ENCODE measurements at regions not wholly inside any gene's neighbourhood (a gene's known extent, or its start where the extent isn't known, plus 50 kb on each side); places are given as distances from the start of the nearest gene placed in this dataset.
A peak's percentile ranks its signal among the peaks of the same experiment; 100 is the strongest.

GRCh38 chr6:23308166-23308565 is 738.8 kb downstream of the HDGFL1 start:
- no peak for DNase-seq (ENCODE audit: low read depth)

- DNase-seq (ENCODE audit: low read depth) = no peak
These were observed 741.8 kb downstream of the HDGFL1 start for GRCh38 chr6:23311211-23311610.

GRCh38 chr6:23316131-23316530 is 746.8 kb downstream of the HDGFL1 start:
- no peak for DNase-seq (ENCODE audit: low read depth)

DNA sequence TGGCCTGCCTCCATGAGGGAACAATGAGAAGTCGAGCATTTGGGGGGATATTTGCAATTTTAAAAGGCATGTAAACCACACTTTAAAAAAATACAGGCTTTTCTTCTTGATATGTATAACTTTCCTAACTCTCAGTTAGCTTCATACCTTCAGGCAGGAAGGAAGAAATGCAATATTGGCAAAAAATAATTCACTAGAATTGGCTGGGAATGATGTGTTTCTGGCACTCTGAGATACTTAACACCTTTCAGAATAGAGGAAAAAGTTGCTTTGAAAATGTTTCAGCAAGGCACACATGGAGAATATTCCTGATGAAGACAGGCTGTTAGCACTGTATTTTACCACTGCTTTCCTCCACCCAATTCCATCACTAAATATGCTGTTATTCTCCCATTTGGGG is 747.6 kb downstream of the HDGFL1 start:
- DNase-seq (ENCODE audit: low read depth) = no peak

DNA sequence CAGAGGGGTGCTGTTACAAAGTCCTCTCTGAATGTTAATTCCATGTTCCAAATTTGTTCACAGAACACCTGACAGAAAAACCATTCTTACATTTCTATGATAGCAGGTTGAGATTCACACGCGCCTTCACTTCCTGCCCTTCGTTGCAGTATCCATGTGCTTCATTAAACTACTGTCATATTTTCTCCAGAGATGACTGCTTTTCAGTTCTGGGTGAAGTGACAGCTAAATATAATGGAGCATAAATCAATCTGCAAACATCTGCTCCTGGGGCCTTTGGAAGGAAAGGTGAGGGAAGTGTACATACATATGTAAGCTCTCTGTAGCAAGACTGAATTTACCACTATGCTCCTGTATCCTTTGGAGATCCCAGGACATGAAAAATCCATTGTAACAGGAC is 750.2 kb downstream of the HDGFL1 start:
- no peak for DNase-seq (ENCODE audit: low read depth)

DNA sequence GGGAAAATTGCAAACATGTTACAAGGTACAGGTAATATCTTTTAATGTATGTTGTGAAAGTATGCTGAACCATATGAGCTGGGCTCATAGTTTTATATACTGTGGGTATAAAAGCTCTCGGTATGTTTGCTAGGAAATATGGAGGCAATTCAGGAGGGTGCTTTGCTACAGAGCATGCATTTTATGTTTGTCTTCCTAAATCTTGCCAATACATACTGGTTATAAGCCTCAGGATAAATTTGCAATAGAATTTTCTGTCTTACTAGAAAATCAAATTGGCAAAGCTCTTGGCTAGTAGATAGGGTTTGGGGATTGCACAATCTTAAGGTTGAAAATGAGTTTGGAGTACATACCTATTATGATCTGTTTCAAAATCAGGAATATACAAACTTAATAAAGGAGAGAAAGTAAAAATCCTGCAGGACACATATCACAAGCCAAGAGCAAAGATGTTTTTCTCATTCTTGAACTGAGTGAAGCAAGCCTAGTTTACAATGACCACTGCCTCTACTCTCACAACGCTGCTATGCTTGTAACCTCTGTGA is 751.2 kb downstream of the HDGFL1 start:
- DNase-seq (ENCODE audit: low read depth) = no peak

- DNase-seq (ENCODE audit: low read depth) = no peak
These were observed 754.5 kb downstream of the HDGFL1 start for GRCh38 chr6:23323897-23324296.

DNA sequence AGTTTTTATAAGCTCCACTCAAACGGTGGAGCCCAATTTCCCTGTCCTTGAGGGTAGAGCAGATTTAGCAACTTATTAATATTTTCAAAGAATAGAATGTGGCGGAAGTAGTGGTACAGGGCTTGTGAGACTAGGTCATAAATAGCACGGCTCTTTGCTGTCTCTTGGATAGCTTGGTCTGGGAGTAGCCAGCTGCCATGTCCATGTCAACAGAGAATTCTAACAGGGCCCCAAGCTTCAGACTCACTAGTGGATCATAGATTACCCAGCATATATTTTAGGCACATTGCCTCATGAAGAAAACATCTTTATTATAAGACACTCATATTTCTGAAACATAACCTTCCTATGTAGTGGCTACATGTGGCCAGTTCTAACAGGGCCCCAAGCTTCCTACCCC is 755.7 kb downstream of the HDGFL1 start:
- DNase-seq (ENCODE audit: low read depth) = no peak

DNA sequence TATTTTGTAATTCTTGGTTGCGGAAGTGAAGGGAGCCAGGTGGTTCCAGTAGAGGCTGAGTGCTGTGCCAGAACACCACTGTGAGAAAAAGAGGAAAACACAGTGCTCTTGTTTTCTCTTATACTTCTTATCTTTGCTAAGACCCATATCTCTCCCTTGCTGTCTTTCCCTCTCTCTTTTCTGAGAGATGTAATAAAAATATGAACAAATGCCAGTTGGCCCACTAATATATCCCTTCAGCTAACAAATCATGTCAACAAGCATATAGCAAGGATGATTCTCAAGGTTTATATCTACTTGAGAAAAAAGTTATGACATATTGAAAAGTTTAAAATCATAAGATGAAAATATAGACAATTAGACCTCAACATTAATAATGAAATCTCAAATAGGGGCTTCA is 758.3 kb downstream of the HDGFL1 start:
- no peak for DNase-seq (ENCODE audit: low read depth)

DNA sequence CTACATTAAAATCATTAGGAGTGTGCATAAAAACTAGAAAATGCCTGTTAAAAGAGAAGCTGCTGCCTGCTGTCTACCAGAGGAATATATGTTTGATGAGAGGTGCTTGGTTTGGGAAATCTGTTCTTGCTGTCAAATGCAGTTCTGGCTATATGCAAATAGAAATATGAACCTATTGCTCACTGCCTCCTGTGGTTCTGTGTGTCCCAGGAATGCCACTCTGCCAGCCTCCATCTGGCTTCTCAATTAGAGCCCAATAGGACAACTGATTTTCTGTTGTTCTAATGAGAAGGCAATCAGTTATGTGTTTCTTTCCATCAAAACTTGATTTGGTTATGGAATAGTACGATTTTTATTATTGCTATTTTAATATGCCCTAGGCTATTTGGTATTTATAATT is 759.7 kb downstream of the HDGFL1 start:
- no peak for DNase-seq (ENCODE audit: low read depth)

GRCh38 chr6:23330632-23331031 is 761.3 kb downstream of the HDGFL1 start:
- DNase-seq (ENCODE audit: low read depth) = no peak

DNA sequence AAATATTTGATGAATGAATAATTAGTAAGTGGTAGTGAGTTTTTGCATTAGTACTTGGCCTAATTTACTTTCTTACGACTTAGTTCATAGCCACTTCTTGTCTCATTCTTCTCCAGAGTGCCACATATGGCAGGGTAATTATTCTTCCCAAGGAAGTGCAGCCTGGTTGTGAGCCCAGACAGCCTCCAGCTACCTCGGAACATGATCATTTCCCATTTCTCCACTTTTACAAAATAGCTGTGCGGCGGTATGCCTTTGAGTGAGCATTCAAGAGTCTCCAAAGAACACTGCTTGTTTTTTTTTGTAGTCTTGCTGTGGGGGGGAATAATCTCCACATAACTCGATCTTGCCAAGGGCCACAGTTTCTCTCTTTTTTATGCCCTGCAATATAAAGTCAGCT is 765.0 kb downstream of the HDGFL1 start:
- DNase-seq (ENCODE audit: low read depth) = no peak

GRCh38 chr6:23335894-23336293 is 766.5 kb downstream of the HDGFL1 start:
- no peak for DNase-seq (ENCODE audit: low read depth)

DNA sequence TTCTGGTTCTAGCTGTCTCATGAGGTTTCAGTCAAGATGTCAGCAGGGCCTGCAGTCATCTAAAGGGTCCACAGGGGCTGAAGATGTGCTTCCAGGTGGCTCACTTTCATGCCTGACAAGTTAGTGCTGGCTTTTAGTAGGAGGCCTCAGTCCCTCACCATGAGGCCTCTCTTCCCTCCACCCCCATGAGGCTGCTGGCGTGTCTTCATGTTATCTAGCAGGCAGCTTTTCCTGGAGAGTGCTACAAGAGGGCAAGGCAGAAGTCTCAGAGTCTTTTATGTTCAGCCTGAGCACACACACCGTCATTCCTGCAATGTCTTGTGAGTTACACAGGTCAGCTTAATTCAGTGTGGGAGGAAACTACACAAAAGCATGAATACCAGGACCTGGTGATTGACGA is 769.9 kb downstream of the HDGFL1 start:
- DNase-seq (ENCODE audit: low read depth) = no peak

GRCh38 chr6:23340271-23340670 is 770.9 kb downstream of the HDGFL1 start:
- no peak for DNase-seq (ENCODE audit: low read depth)

DNA sequence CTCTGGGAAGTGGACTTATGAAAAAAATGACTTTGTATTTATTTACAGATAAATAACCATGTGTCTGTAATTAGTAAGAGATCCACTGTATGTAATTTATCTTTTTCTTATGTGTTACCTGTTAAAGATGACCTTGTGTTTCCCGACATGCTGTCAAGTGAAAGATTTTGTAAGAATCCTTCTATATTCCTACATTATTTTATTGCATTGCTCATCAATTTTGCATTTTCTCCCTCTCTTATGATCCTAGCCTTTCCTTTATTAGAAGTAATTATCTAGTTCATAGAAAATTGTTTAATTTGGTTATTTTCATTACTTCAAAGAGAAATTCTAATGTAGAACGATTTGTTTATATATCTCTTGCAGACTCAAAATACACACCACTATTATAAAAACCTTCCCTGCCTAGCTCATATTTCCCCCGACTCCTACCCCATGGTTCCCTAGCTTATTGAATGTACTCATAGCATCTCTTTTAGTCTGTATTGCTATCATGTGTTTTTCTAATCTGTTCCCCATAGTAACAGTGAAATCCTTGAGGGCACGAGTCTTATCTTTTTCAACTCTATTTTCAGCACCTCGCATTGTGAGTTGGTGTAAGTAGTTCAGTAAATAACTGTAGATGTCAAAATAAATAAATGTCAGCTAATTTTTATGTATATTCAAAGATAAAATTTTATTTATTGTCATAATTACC is 774.4 kb downstream of the HDGFL1 start:
- no peak for DNase-seq (ENCODE audit: low read depth)

DNA sequence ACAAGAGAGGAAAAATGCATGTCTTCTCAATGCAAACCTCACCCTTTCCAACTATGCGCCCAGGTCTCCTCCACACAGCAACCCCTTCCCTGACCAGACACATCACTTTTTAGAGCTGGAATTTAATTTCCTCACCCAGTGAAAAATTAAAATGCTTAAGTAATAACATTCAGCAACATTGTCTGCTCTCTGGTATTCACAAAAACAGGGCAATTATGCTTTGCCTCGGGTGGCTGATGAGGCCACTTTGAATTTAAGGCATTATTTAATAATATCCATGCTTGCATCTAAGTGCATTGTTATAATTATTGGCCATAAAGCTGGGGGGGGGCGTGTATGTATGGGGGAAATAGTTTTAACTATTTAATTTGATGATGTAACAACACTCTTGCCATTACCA is 777.8 kb upstream of the NRSN1 start:
- DNase-seq (ENCODE audit: low read depth) = no peak

- DNase-seq (ENCODE audit: low read depth) = peak; percentile 62
These were observed 776.4 kb upstream of the NRSN1 start for GRCh38 chr6:23349521-23350147.

DNA sequence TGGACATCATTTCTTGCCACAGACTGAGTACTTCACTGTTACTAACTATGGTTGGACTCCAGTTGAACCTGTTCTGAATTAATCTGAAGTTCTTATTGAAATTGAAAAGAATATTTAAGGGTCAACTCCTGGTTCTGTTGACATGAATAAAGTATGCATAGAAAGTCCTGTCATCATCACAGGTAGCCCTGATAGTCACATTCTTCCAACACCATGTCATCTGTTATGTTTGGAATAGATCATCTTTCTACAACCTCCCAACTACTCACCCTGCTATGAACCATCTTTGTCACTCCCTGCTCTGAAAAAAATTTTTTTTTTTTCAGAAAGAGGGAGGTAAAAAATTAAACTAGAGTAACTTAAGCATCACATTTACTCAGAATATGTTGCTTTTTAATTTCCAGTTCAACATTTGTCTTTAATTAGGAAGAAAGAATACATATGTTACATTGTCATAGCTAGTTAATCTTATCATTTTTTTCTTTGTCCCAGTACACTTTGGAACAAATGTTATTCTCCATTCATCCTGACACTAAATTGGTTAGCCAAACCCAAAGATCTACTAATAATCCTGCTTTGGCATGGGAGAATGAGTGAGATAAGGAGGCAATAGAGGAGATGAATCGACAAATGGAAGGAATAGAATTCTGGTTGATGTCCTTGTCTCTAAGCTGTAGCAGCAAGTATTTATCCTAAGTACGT is 775.1 kb upstream of the NRSN1 start:
- no peak for DNase-seq (ENCODE audit: low read depth)

DNA sequence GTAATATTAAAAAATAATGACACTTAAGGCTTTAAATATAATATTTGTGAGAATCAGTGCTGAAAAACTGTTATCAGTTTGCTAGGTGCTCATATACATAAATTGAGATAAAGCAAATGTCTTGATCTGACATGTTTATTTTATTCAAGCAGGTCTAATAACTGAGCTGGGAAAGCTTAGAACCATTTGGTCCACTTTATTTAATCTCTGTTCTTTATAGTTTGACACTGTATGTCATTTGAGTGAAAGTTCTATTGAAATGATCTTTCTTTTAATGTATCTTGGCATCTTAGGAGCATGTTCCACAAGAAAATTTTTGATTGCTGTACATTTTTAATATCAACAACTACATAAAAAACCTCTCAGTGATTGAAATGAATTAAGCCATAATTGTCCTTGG is 772.0 kb upstream of the NRSN1 start:
- DNase-seq (ENCODE audit: low read depth) = no peak

GRCh38 chr6:23357185-23357766 is 768.7 kb upstream of the NRSN1 start:
- no peak for DNase-seq (ENCODE audit: low read depth)

GRCh38 chr6:23365732-23366131 is 760.3 kb upstream of the NRSN1 start:
- DNase-seq (ENCODE audit: low read depth) = no peak

GRCh38 chr6:23367311-23367710 is 758.7 kb upstream of the NRSN1 start:
- DNase-seq (ENCODE audit: low read depth) = no peak
